ENCODE measurements at regions not wholly inside any gene's neighbourhood (a gene's known extent, or its start where the extent isn't known, plus 50 kb on each side); places are given as distances from the start of the nearest gene placed in this dataset.

- Histone ChIP-seq H4K20me1 (ENCODE audit: insufficient read depth, low read length) (no peaks in the 10 kb centered on the region), H3K79me2 (ENCODE audit: low read length) (no peaks in the 10 kb centered on the region), H3K4me2 (ENCODE audit: low read depth, low read length) (no peak overlapping the region), H3K27me3 (replicated peaks; ENCODE audit: insufficient read depth, low read length) (no peaks in the 10 kb centered on the region), H3K36me3 (replicated peaks; ENCODE audit: insufficient read depth, low read length) (no peaks in the 10 kb centered on the region), H3K4me1 (ENCODE audit: low read length) (peaks cover 15% of the 10 kb centered on the region), H3F3A (ENCODE audit: insufficient read depth, low read length) (no peaks in the 10 kb centered on the region), H3K9me2 (replicated peaks; ENCODE audit: insufficient read depth, low read length) (no peaks in the 10 kb centered on the region), H3K9me3 (replicated peaks; ENCODE audit: insufficient read depth, low read length) (no peaks in the 10 kb centered on the region), H2AFZ (ENCODE audit: low read length) (no peak overlapping the region), H3K9ac (ENCODE audit: low read length) (no peak overlapping the region), H3K27ac (ENCODE audit: low read length) (no peak overlapping the region), H3K4me3 (ENCODE audit: low read length) (no peak overlapping the region)
- TF ChIP-seq CTCF (IDR thresholded peaks at IDR 0.05; ENCODE audit: low read length) (no peak), EZH2phosphoT487 (IDR thresholded peaks at IDR 0.05; ENCODE audit: low read length) (no peak), EZH2 (optimal IDR thresholded peaks at IDR 0.05; ENCODE audit: low read depth, low read length) (no peak)
- no peak for DNase-seq
Observed at GRCh38 chr2:20137884-20138283, 86.5 kb upstream of the LAPTM4A start.

GRCh38 chr2:20137131-20137571 is 85.7 kb upstream of the LAPTM4A start:
- H2AFZ ChIP-seq (ENCODE audit: low read length): no peak overlapping the region
- H3K27ac ChIP-seq (ENCODE audit: low read length): no peak overlapping the region
- no peaks in the 10 kb centered on the region for H3K79me2 ChIP-seq (ENCODE audit: low read length)
- no peak overlapping the region for H3K4me3 ChIP-seq (ENCODE audit: low read length)
- no peaks in the 10 kb centered on the region for H3K9me3 ChIP-seq (replicated peaks; ENCODE audit: insufficient read depth, low read length)
- no peaks in the 10 kb centered on the region for H3K9me2 ChIP-seq (replicated peaks; ENCODE audit: insufficient read depth, low read length)
- no peak overlapping the region for H3K4me2 ChIP-seq (ENCODE audit: low read depth, low read length)
- no peak overlapping the region for H3K9ac ChIP-seq (ENCODE audit: low read length)
- H3F3A ChIP-seq (ENCODE audit: insufficient read depth, low read length): no peaks in the 10 kb centered on the region
- H3K4me1 ChIP-seq (ENCODE audit: low read length): peaks cover 15% of the 10 kb centered on the region
- no peaks in the 10 kb centered on the region for H3K36me3 ChIP-seq (replicated peaks; ENCODE audit: insufficient read depth, low read length)
- no peak for DNase-seq
- H3K27me3 ChIP-seq (replicated peaks; ENCODE audit: insufficient read depth, low read length): no peaks in the 10 kb centered on the region
- no peaks in the 10 kb centered on the region for H4K20me1 ChIP-seq (ENCODE audit: insufficient read depth, low read length)
- TF ChIP-seq EZH2phosphoT487 (IDR thresholded peaks at IDR 0.05; ENCODE audit: low read length) (no peak), EZH2 (optimal IDR thresholded peaks at IDR 0.05; ENCODE audit: low read depth, low read length) (no peak), CTCF (IDR thresholded peaks at IDR 0.05; ENCODE audit: low read length) (no peak)

GRCh38 chr2:20136149-20136548 is 84.7 kb upstream of the LAPTM4A start:
- Histone ChIP-seq H4K20me1 (ENCODE audit: insufficient read depth, low read length) (no peaks in the 10 kb centered on the region), H3K4me2 (ENCODE audit: low read depth, low read length) (no peak overlapping the region), H3K4me1 (ENCODE audit: low read length) (peaks cover 22% of the 10 kb centered on the region), H3K4me3 (ENCODE audit: low read length) (no peak overlapping the region), H3K9me3 (replicated peaks; ENCODE audit: insufficient read depth, low read length) (no peaks in the 10 kb centered on the region), H3K9me2 (replicated peaks; ENCODE audit: insufficient read depth, low read length) (no peaks in the 10 kb centered on the region), H3K79me2 (ENCODE audit: low read length) (no peaks in the 10 kb centered on the region), H3F3A (ENCODE audit: insufficient read depth, low read length) (no peaks in the 10 kb centered on the region), H3K27ac (ENCODE audit: low read length) (no peak overlapping the region), H3K27me3 (replicated peaks; ENCODE audit: insufficient read depth, low read length) (no peaks in the 10 kb centered on the region), H2AFZ (ENCODE audit: low read length) (peak overlapping the region; percentile 61), H3K36me3 (replicated peaks; ENCODE audit: insufficient read depth, low read length) (no peaks in the 10 kb centered on the region), H3K9ac (ENCODE audit: low read length) (no peak overlapping the region)
- no peak for TF ChIP-seq EZH2 (optimal IDR thresholded peaks at IDR 0.05; ENCODE audit: low read depth, low read length)
- no peak for TF ChIP-seq EZH2phosphoT487 (IDR thresholded peaks at IDR 0.05; ENCODE audit: low read length)
- no peak for TF ChIP-seq CTCF (IDR thresholded peaks at IDR 0.05; ENCODE audit: low read length)
- no peak for DNase-seq
